NCI-H345 treated with DMSO at 0.1 percent for 48 hours (cell line): ENCODE measurements at regions not wholly inside any gene's neighbourhood (a gene's known extent, or its start where the extent isn't known, plus 50 kb on each side); places are given as distances from the start of the nearest gene placed in this dataset.
A peak's percentile ranks its signal among the peaks of the same experiment; 100 is the strongest.

ENCODE experiments used
- DNase-seq: peaks from one replicate; lab custom pipeline; 2025; ENCODE audit not compliant: unreplicated experiment; lab: John Stamatoyannopoulos, UW

- no peak for DNase-seq
Observed at GRCh38 chr18:24875777-24876176, 415.3 kb downstream of the HRH4 start.

DNA sequence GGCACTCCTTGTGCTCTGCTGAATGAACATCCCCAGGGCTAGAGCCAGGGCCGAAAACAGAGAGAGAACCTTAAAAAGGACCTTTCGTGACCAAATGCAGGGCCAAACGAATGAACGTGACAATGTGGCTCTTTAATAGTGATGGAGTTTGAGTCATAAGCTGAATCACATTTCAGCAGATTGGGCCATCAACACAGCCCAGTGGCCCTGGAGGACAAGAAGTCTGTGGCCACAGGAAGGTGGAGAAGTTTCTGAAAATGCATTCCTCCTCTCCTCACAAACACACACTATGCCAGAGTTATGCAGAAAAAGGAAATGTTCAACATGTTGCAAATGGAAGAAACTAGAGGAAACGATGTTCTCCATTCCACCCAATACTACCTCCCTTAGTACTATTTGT lies 415.8 kb downstream of the HRH4 start:
- no peak for DNase-seq

DNA sequence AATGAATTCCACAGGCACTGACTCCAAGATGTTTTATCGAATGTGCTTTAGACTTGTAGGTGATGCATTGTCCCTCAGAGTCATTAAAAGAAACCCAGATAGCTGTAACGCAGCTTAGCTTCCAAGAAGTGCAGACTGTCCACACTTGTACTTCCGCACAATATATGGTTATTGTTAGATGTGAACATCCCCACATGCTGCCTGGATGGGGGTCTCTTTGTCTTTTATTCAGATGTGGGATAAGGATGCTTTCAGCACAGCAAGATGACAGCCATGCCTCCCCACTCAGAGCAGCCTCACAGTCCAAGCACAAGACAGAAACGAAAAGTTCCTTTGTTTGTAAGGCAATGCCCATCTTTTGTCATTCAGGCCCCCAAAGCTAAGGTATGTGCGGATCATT lies 416.6 kb downstream of the HRH4 start:
- no peak for DNase-seq

- no peak for DNase-seq
Observed at GRCh38 chr18:24877546-24877945, 417.1 kb downstream of the HRH4 start.

DNA sequence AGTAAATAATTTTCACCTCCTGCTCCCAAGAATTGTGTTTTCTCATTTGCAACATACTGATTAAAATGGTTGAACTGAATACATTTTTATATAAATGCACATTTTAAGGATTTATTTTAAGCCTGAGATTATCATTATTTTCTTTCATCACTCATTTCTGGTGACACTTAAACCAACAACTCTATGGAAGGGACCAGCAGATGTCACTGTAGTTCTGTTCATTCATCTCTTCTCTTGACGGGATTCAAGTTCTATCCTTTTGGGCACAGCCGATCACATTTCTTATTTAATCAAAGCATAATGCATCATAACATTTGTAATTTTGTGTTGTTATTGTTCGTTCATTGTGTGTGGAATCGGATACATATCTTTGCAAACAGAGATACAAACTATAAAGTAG lies 417.9 kb downstream of the HRH4 start:
- no peak for DNase-seq

- no peak for DNase-seq
Observed at GRCh38 chr18:24885276-24885675, 424.8 kb downstream of the HRH4 start.

DNA sequence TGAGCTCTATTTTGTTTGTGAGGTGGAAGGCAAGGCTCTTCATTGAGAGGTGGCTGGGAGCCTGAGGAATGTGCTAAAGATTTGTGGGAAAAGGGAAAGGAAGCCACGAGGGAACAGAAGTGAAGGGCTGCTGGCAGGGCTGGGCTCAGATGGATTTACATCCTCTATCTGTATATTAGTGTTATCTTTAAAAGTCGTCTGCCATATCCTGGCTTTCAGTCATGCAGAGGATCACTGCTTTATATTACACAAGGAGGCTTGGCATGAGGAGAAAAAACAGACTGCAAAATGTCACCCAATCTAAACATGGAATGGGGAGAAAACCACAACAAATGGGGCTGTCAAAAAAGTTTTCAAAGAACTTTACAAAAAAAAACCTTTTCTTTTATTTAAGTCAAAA lies 434.4 kb downstream of the HRH4 start:
- DNase-seq: no peak

- no peak for DNase-seq
Observed at GRCh38 chr18:24897461-24897860, 437.0 kb downstream of the HRH4 start.

GRCh38 chr18:24910221-24910620 lies 441.7 kb downstream of the ZNF521 start:
- DNase-seq: no peak

DNA sequence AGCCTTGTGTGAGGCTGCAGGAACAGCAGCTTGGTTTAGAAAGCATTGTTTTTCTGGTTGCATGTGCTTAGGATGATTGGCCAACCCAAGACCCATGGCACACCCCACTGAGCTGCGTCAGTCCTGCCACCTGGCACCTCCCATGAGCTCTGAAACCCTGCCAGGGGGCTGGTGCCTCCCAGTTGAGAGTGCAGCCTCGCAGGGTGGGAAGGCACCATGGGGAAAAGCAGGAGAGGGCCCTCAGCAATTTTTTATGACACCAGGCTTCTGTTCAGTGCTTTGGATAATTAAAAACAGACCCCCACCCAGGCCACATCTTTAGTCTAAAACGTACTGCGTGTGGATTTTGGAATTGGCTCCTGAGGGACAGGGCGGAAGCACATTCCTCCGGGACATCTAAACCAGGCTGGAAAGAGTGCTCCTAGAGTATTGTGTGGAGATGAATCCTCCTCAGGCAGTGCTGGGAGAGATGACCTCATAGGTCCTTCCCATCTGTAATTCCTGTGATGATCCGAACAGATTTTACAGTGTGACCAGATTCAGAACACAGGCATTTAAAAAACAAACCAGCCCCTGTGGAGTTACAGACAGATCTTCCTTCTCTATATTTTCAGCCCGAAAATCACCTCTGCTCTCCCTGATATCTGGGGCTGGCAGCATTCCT lies 438.3 kb downstream of the ZNF521 start:
- no peak for DNase-seq

DNA sequence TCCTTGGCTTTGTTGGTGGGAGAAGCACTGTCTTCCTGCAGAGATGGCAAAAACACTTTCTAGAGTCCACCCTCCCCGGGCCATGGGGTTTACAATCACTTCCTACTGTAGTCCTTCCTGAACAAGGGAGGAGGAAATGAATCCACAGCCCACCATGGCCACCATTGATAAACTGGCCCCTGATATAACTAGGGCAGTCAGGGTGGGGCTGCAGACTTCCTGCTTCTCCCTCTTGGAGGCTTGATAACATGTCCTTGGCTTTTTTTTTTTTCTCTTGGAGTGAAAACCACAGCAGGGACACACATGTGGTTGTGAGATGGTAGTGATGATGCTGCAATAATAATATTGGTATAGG lies 437.8 kb downstream of the ZNF521 start:
- DNase-seq: no peak

DNA sequence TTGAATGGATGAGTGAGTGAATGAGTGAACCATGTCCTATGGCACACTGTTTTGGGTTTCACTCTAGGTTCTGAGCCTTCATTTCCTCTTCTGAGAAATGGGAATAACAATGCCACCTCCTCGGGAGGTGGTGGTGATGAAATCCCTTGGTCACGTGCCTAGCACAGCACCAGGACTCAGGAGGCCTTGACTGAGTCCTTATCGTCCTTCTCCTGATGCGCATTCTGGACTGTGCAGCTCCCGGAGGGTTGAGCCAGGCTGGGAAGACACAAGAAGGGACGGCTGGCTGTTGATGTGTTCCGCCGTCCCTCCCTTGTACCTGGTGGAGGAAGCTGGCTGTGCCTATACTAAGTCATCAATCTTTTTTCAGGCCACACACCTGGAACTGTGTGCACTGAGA lies 437.3 kb downstream of the ZNF521 start:
- no peak for DNase-seq

DNA sequence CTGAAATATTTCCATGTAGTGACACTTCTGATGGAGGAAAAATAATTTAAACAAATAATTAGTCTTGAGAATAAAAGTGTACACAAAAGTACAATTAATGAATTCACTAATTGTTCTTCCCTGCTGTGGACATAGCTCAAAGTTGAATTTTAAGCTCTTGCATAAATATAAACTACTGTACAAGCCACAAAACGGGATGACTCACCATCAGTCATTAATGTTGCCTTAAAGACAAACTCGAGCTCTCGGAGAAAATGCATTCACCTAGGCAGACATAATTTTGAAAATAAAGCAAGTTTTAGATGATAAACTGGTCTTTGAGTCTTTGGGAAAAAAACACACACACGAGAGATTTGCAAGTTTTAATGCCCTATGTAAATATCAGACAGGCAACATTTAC lies 436.4 kb downstream of the ZNF521 start:
- no peak for DNase-seq

- no peak for DNase-seq
Observed at GRCh38 chr18:24917767-24918166, 434.2 kb downstream of the ZNF521 start.

GRCh38 chr18:24918257-24918656 lies 433.7 kb downstream of the ZNF521 start:
- no peak for DNase-seq

- DNase-seq: no peak
Observed at GRCh38 chr18:24919181-24919797, 432.7 kb downstream of the ZNF521 start.

GRCh38 chr18:24922491-24922890 lies 429.5 kb downstream of the ZNF521 start:
- DNase-seq: no peak

- DNase-seq: no peak
Observed at GRCh38 chr18:24923138-24923537, 428.8 kb downstream of the ZNF521 start.

DNA sequence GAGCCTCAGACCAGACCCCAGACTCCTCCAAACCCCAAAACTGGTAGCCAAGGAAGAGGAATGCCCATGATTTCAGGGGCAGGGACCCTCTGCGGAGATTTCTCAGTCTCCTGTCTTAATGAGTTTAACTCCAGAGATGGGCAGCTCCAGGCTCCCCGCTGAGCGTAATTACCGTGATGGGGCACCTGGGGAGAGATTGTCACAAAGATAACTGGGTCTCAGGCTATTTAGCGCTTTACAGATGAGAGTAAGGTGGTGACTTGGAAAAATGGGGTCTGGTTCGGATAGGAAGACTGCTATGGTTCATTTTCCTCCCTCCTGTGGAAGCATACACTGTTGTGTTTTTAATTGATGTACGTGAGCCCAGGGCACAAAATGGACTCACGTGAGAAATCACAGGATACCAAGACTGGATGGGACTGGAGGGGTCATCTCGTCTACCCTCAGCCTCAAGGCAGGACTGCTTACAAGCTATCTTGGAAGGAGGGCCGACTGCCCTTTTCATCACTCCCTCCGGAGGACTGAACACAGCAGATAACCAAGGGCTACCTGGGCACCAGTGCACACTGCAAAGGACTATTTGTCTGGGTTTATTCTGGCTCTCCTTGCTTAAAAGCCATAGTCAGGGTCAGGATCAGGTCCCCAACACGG lies 427.8 kb downstream of the ZNF521 start:
- DNase-seq: no peak

- no peak for DNase-seq
Observed at GRCh38 chr18:24926649-24927048, 425.3 kb downstream of the ZNF521 start.

DNA sequence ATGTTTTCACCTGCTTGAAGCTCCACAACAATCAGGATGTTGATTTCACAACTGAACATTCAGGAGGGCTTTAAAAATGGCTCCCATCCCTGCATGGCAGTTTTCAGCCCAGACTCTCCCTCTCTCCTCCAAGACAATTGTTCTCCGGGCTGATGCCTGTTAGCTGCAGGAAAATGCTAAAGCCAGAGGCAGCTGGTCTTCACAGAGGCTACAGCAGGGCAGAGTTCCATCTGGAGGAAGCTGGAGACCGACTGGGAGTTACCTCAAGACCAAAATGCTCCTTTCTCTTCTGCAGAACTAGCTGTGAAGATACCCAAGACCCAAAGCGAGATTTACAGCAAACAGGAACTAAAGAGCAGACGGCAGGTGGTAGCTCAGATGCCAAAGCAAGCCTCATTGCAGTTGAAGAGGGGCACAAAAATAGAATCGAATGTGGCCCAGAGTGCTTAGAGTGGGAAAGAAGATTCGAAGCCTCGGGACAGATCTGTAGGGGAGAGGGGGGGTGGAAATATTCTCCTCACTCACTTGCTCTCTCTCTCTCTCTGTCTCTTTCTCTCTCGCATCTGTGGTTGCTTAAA lies 423.6 kb downstream of the ZNF521 start:
- peak; percentile 58 for DNase-seq

- no peak for DNase-seq
Observed at GRCh38 chr18:24930478-24930877, 421.5 kb downstream of the ZNF521 start.
